Esophagus muscularis mucosa (tissue), 4 donors: ENCODE measurements at regions not wholly inside any gene's neighbourhood (a gene's known extent, or its start where the extent isn't known, plus 50 kb on each side); places are given as distances from the start of the nearest gene placed in this dataset.
"Not testable (repeated sequence)": the region's sequence is repeated elsewhere in the genome, so short reads cannot be mapped to it uniquely, and the experiment has no call there.

Source experiments
- DNase-seq: peaks from one replicate; pipeline ENCODE4 v3.0.0-alpha.2; 2017; ENCODE audit errors: extremely low spot score
- H3K27ac ChIP-seq, 4 donors: fragments of 200-600 bp; sonication (generic); replicated peaks in 1 of 4; 1 replicate in 3 of 4; 2 replicates in 1 of 4; pipeline ENCODE4 v1.5.1; 2016 to 2019; ENCODE audit warnings: mild to moderate bottlenecking in 1 of 4
- H3K27me3 ChIP-seq, 4 donors: fragments of 200-600 bp; sonication (generic); one replicate each; pipeline versions ENCODE4 v1.5.1 to v1.6.0; 2016 to 2019
- H3K36me3 ChIP-seq, 4 donors: fragments of 200-600 bp; sonication (generic); one replicate each; pipeline ENCODE4 v1.5.1; 2016 to 2019
- H3K4me1 ChIP-seq, 4 donors: fragments of 200-600 bp; sonication (generic); one replicate each; pipeline ENCODE4 v1.5.1; 2016 to 2019
- H3K4me3 ChIP-seq, 4 donors: fragments of 200-600 bp; sonication (generic); 1 replicate in 2 of 4; 2 replicates in 2 of 4; pipeline ENCODE4 v1.5.1; 2016 to 2019; ENCODE audit warnings: mild to moderate bottlenecking in 4 of 4, moderate library complexity in 1 of 4
- H3K9me3 ChIP-seq, 4 donors: fragments of 200-600 bp; sonication (generic); 1 replicate in 3 of 4; 2 replicates in 1 of 4; pipeline ENCODE4 v1.5.1; 2016 to 2019
- CTCF ChIP-seq, 3 experiments: fragments of 200-600 bp in 2 of 3; fragments of 450-650 bp in 1 of 3; sonication (generic) in 2 of 3; IDR thresholded peaks; one replicate each; pipeline ENCODE4 v1.5.1; 2017 to 2019; ENCODE audit warnings: antibody characterized with exemption in 3 of 3, mild to moderate bottlenecking in 2 of 3, moderate library complexity in 1 of 3
- EP300 ChIP-seq: sonication (generic); formaldehyde crosslinking; IDR thresholded peaks from one replicate; pipeline ENCODE4 v1.6.1; 2017; ENCODE audit warnings: antibody characterized with exemption
- POLR2A ChIP-seq: fragments of 450-650 bp; IDR thresholded peaks from one replicate; pipeline ENCODE4 v1.6.1; 2017; ENCODE audit warnings: antibody characterized with exemption, moderate library complexity, mild to moderate bottlenecking, low read depth
- POLR2AphosphoS5 ChIP-seq, 2 donors: sonication (generic); formaldehyde crosslinking; IDR thresholded peaks; one replicate each; pipeline ENCODE4 v1.6.1; 2017; ENCODE audit warnings: antibody characterized with exemption in 2 of 2
- WGBS: methylation state at CpG from one replicate; pipeline ENCODE4 v1.1.5; 2018; 5-methylcytosine and 5-hydroxymethylcytosine counted together
- intact Hi-C: fragments of 100-400 bp; cut with DNase I; formaldehyde crosslinking; loops from one replicate; pipeline ENCODE4 v1.15.1; 2023

- Histone ChIP-seq H3K27ac (no peak overlapping the region), H3K4me3 (no peak overlapping the region), H3K36me3 (no peaks in the 10 kb centered on the region), H3K4me1 (peaks cover 0 to 12% (median 10%) of the 10 kb centered on the region in 4 donors), H3K27me3 (peaks cover 0 to 35% (median 0%) of the 10 kb centered on the region in 4 donors), H3K9me3 (no peaks in the 10 kb centered on the region)
- intact Hi-C loops: no loop called here
- DNase-seq: no peak
- 87% methylated on average over 14 of the region's 14 CpGs for WGBS
- no peak for TF ChIP-seq CTCF (IDR thresholded peaks at IDR 0.05)
- TF ChIP-seq EP300: no peak
- TF ChIP-seq POLR2AphosphoS5 (IDR thresholded peaks at IDR 0.05): no peak
- TF ChIP-seq POLR2A: no peak
Measured at GRCh38 chr17:62140836-62141235, 75.8 kb upstream of the MED13 start.

- intact Hi-C loops: no loop called here
- WGBS: 92% methylated on average over 22 of the region's 22 CpGs
- TF ChIP-seq CTCF (IDR thresholded peaks at IDR 0.05): no peak
- TF ChIP-seq POLR2A: no peak
- TF ChIP-seq EP300: no peak
- no peak for TF ChIP-seq POLR2AphosphoS5 (IDR thresholded peaks at IDR 0.05)
Measured at GRCh38 chr17:62140376-62140775, 75.3 kb upstream of the MED13 start.

GRCh38 chr17:62139690-62140354 lies 74.7 kb upstream of the MED13 start:
- H3K9me3 ChIP-seq, intact Hi-C loops, H3K36me3 ChIP-seq, H3K4me3 ChIP-seq, DNase-seq, H3K27ac ChIP-seq: not testable (repeated sequence)
- Histone ChIP-seq H3K27me3 (peaks cover 0 to 38% (median 0%) of the 10 kb centered on the region in 4 donors), H3K4me1 (peaks cover 0 to 12% (median 10%) of the 10 kb centered on the region in 4 donors)
- WGBS: 95% methylated on average over 11 of the region's 35 CpGs

More at GRCh38 chr17:62140376-62140775, 75.3 kb upstream of the MED13 start:
- Histone ChIP-seq H3K36me3 (no peaks in the 10 kb centered on the region), H3K4me3 (no peak overlapping the region), H3K27ac (no peak overlapping the region), H3K4me1 (peaks cover 0 to 12% (median 10%) of the 10 kb centered on the region in 4 donors), H3K27me3 (peaks cover 0 to 35% (median 0%) of the 10 kb centered on the region in 4 donors), H3K9me3 (no peaks in the 10 kb centered on the region)
- DNase-seq: no peak

GRCh38 chr17:62139141-62139540 lies 74.1 kb upstream of the MED13 start:
- intact Hi-C loops: no loop called here
- Histone ChIP-seq H3K4me3 (no peak overlapping the region), H3K27me3 (peaks cover 0 to 38% (median 0%) of the 10 kb centered on the region in 4 donors), H3K36me3 (no peaks in the 10 kb centered on the region), H3K4me1 (peaks cover 0 to 12% (median 10%) of the 10 kb centered on the region in 4 donors), H3K27ac (no peak overlapping the region), H3K9me3 (no peaks in the 10 kb centered on the region)
- 83% methylated on average over 9 of the region's 26 CpGs for WGBS
- TF ChIP-seq EP300 (no peak), POLR2A (no peak), POLR2AphosphoS5 (IDR thresholded peaks at IDR 0.05) (no peak), CTCF (IDR thresholded peaks at IDR 0.05) (no peak)
- DNase-seq: no peak

- H3K9me3 ChIP-seq, H3K27ac ChIP-seq, DNase-seq, intact Hi-C loops, H3K36me3 ChIP-seq: not testable (repeated sequence)
- peaks cover 0 to 12% (median 10%) of the 10 kb centered on the region in 4 donors for H3K4me1 ChIP-seq
- peak overlapping the region; percentile 6 to 33 (median 22) for H3K4me3 ChIP-seq
- no CpG with 5 or more reads among the region's 31 CpGs for WGBS
- peaks cover 0 to 38% (median 0%) of the 10 kb centered on the region in 4 donors for H3K27me3 ChIP-seq
Measured at GRCh38 chr17:62138676-62139121, 73.6 kb upstream of the MED13 start.

GRCh38 chr17:62137734-62138624 lies 72.9 kb upstream of the MED13 start:
- peaks cover 0 to 12% (median 10%) of the 10 kb centered on the region in 4 donors for H3K4me1 ChIP-seq
- 26% methylated on average over 71 of the region's 92 CpGs for WGBS
- intact Hi-C loops, H3K9me3 ChIP-seq, DNase-seq, H3K36me3 ChIP-seq, H3K27ac ChIP-seq: not testable (repeated sequence)
- H3K4me3 ChIP-seq: peak overlapping the region; percentile 6 to 33 (median 22)
- peaks cover 0 to 38% (median 0%) of the 10 kb centered on the region in 4 donors for H3K27me3 ChIP-seq

- DNase-seq, H3K27ac ChIP-seq, H3K4me3 ChIP-seq, H3K36me3 ChIP-seq, H3K9me3 ChIP-seq, intact Hi-C loops: not testable (repeated sequence)
- Histone ChIP-seq H3K4me1 (peaks cover 0 to 12% (median 10%) of the 10 kb centered on the region in 4 donors), H3K27me3 (peaks cover 0 to 38% (median 0%) of the 10 kb centered on the region in 4 donors)
- 93% methylated on average over 32 of the region's 40 CpGs for WGBS
Measured at GRCh38 chr17:62137013-62137733, 72.1 kb upstream of the MED13 start.
